Upper lobe of left lung (tissue), 4 donors: ENCODE measurements at regions not wholly inside any gene's neighbourhood (a gene's known extent, or its start where the extent isn't known, plus 50 kb on each side); places are given as distances from the start of the nearest gene placed in this dataset.

Experiments used
- POLR2A ChIP-seq, 4 donors: fragments of 450-650 bp; IDR thresholded peaks; one replicate each; pipeline ENCODE4 v1.5.1; 2016 to 2017; ENCODE audit warnings: antibody characterized with exemption in 4 of 4, mild to moderate bottlenecking in 2 of 4
- TF ChIP-seq, protein P1 (sequence below), 6 experiments: fragments of 450-650 bp in 4 of 6; fragments of 200-600 bp in 2 of 6; sonication (generic) in 2 of 6; IDR thresholded peaks; one replicate each; pipeline ENCODE4 v1.5.1; 2016 to 2019; ENCODE audit warnings: antibody characterized with exemption in 6 of 6

GRCh38 chr20:50398064-50398463 lies 112.1 kb upstream of the PTPN1 start:
- TF ChIP-seq, protein P1, sequence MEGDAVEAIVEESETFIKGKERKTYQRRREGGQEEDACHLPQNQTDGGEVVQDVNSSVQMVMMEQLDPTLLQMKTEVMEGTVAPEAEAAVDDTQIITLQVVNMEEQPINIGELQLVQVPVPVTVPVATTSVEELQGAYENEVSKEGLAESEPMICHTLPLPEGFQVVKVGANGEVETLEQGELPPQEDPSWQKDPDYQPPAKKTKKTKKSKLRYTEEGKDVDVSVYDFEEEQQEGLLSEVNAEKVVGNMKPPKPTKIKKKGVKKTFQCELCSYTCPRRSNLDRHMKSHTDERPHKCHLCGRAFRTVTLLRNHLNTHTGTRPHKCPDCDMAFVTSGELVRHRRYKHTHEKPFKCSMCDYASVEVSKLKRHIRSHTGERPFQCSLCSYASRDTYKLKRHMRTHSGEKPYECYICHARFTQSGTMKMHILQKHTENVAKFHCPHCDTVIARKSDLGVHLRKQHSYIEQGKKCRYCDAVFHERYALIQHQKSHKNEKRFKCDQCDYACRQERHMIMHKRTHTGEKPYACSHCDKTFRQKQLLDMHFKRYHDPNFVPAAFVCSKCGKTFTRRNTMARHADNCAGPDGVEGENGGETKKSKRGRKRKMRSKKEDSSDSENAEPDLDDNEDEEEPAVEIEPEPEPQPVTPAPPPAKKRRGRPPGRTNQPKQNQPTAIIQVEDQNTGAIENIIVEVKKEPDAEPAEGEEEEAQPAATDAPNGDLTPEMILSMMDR (IDR thresholded peaks at IDR 0.05) = no peak
- TF ChIP-seq POLR2A (IDR thresholded peaks at IDR 0.05) = no peak
